ENCODE measurements at regions not wholly inside any gene's neighbourhood (a gene's known extent, or its start where the extent isn't known, plus 50 kb on each side); places are given as distances from the start of the nearest gene placed in this dataset.

- TF ChIP-seq, protein P1, sequence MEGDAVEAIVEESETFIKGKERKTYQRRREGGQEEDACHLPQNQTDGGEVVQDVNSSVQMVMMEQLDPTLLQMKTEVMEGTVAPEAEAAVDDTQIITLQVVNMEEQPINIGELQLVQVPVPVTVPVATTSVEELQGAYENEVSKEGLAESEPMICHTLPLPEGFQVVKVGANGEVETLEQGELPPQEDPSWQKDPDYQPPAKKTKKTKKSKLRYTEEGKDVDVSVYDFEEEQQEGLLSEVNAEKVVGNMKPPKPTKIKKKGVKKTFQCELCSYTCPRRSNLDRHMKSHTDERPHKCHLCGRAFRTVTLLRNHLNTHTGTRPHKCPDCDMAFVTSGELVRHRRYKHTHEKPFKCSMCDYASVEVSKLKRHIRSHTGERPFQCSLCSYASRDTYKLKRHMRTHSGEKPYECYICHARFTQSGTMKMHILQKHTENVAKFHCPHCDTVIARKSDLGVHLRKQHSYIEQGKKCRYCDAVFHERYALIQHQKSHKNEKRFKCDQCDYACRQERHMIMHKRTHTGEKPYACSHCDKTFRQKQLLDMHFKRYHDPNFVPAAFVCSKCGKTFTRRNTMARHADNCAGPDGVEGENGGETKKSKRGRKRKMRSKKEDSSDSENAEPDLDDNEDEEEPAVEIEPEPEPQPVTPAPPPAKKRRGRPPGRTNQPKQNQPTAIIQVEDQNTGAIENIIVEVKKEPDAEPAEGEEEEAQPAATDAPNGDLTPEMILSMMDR (IDR thresholded peaks at IDR 0.05 in 2 of 3, conservative IDR thresholded peaks at IDR 0.05 in 1 of 3; ENCODE audit: control insufficient read depth in 2 of 3, extremely low read depth in 1 of 3, insufficient read depth in 1 of 3, low read depth in 3 of 3, low read length in 3 of 3) = no peak
- TF ChIP-seq CHD2 (IDR thresholded peaks at IDR 0.05; ENCODE audit: borderline replicate concordance, low read depth, low read length) (no peak), HDAC2 (IDR thresholded peaks at IDR 0.05) (no peak), JUNB (IDR thresholded peaks at IDR 0.05) (no peak), EZH2 (IDR thresholded peaks at IDR 0.05; ENCODE audit: borderline replicate concordance, control insufficient read depth, low read depth, low read length) (no peak)
Observed at GRCh38 chr14:86115972-86116371, 586.0 kb downstream of the FLRT2 start.
